Lung (tissue), 11 donors: ENCODE measurements at regions not wholly inside any gene's neighbourhood (a gene's known extent, or its start where the extent isn't known, plus 50 kb on each side); places are given as distances from the start of the nearest gene placed in this dataset.

ENCODE experiments used
- ATAC-seq: fragments of 200-7000 bp; cut with Tn5 transposase; one replicate; pipeline ENCODE4 v1.9.1; 2020; ENCODE audit warnings: moderate number of reproducible peaks; ENCODE audit not compliant: insufficient read depth, low FRiP score
- DNase-seq, 3 donors: peaks; one replicate each; pipeline ENCODE4 v3.0.0-alpha.2; 2013 to 2017
- H3K27ac ChIP-seq, 2 donors: one replicate each; pipeline ENCODE4 v1.5.1; 2013; ENCODE audit warnings: mild to moderate bottlenecking in 2 of 2, moderate library complexity in 2 of 2, control low read depth in 1 of 2, inconsistent platforms in 1 of 2, low read depth in 1 of 2, low read length in 1 of 2
- H3K27me3 ChIP-seq, 3 donors: one replicate each; pipeline ENCODE4 v1.5.1; 2013; ENCODE audit warnings: low read length in 2 of 3; ENCODE audit not compliant: control insufficient read depth in 3 of 3, insufficient read depth in 3 of 3
- H3K36me3 ChIP-seq, 4 donors: one replicate each; pipeline ENCODE4 v1.5.1; 2013; ENCODE audit warnings: low read length in 4 of 4, mild to moderate bottlenecking in 1 of 4, moderate library complexity in 1 of 4; ENCODE audit not compliant: control insufficient read depth in 4 of 4, insufficient read depth in 4 of 4
- H3K4me1 ChIP-seq, 5 donors: one replicate each; pipeline ENCODE4 v1.5.1; 2013; ENCODE audit warnings: low read length in 5 of 5, mild to moderate bottlenecking in 2 of 5, moderate library complexity in 1 of 5; ENCODE audit not compliant: control insufficient read depth in 5 of 5, insufficient read depth in 5 of 5
- H3K4me3 ChIP-seq: one replicate; pipeline ENCODE4 v1.5.1; 2013; ENCODE audit warnings: mild to moderate bottlenecking, control low read depth, moderate library complexity
- H3K9ac ChIP-seq, 2 donors: one replicate each; pipeline ENCODE4 v1.5.1; 2013; ENCODE audit warnings: low read length in 2 of 2, control low read depth in 1 of 2; ENCODE audit not compliant: insufficient read depth in 1 of 2
- H3K9me3 ChIP-seq, 4 donors: one replicate each; pipeline ENCODE4 v1.5.1; 2013; ENCODE audit warnings: low read length in 3 of 4, mild to moderate bottlenecking in 1 of 4, moderate library complexity in 1 of 4; ENCODE audit not compliant: control insufficient read depth in 4 of 4, insufficient read depth in 3 of 4
- CTCF ChIP-seq: IDR thresholded peaks from 2 replicates; pipeline ENCODE4 v1.5.1; 2012; ENCODE audit warnings: mild to moderate bottlenecking; ENCODE audit errors: control extremely low read depth, extremely low read depth
- WGBS, 2 donors: extraction: QIAGEN DNeasy Blood & Tissue Kit; methylation state at CpG; one replicate each; pipeline ENCODE4 v1.1.7; 2013; 5-methylcytosine and 5-hydroxymethylcytosine counted together
- donor health status: control.
- donor health status: control.
- donor health status: Bipolar disorder and iron deficiency.
- donor health status: healthy.
- donor health status: DM: yes; HTN: yes; CAD: no.

GRCh38 chr1:164991763-164992314 lies 364.7 kb downstream of the LMX1A start:
- no peaks in the 10 kb centered on the region for H3K27me3 ChIP-seq
- DNase-seq (no peak), ATAC-seq (no peak)
- no peak overlapping the region for H3K4me3 ChIP-seq
- H3K4me1 ChIP-seq: no peaks in the 10 kb centered on the region
- TF ChIP-seq CTCF: no peak
- WGBS, 2 donors: 89 to 90% methylated on average over 6 of the region's 6 CpGs
- no peak overlapping the region for H3K9ac ChIP-seq
- peaks cover 0 to 3% (median 0%) of the 10 kb centered on the region in 4 donors for H3K9me3 ChIP-seq
- H3K27ac ChIP-seq: no peak overlapping the region
- H3K36me3 ChIP-seq: no peaks in the 10 kb centered on the region

DNA sequence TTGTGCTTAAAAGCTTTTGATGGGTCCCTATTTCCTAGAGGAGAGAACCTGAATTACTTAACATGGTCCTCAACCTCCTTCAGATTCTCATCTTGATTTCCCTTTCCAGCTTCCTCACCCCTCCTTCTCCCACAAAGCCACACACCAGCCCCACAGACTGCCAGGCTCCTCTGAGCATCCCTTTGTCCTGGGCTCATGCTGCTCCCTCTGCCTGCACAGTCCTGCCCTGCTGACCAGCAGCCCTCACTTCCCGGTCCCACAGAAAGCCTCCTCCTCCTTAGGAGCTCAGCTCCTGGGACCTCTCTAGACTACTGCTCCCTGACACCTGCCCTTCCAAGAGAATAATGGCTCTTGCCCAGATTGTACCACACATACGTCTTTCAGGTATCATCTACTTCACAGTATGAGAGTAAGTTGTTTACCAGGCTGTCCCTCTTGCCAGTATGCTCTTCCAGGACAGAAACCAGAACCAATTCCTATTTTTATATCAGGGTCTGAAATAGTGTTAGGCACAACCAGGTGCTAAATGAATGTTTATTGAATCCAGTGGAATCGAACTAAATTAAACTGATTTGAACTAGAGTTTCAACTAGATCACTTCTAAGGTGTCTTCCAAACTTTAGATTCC lies 373.4 kb downstream of the LMX1A start:
- no peaks in the 10 kb centered on the region for H3K27me3 ChIP-seq
- no peak overlapping the region for H3K4me3 ChIP-seq
- no peaks in the 10 kb centered on the region for H3K36me3 ChIP-seq
- no peak overlapping the region for H3K9ac ChIP-seq
- ATAC-seq: no peak
- TF ChIP-seq CTCF: no peak
- no peak overlapping the region for H3K27ac ChIP-seq
- 69 to 78% methylated on average over 3 of the region's 3 CpGs for WGBS, 2 donors
- peaks cover 0 to 3% (median 0%) of the 10 kb centered on the region in 4 donors for H3K9me3 ChIP-seq
- DNase-seq: no peak
- no peaks in the 10 kb centered on the region for H3K4me1 ChIP-seq

GRCh38 chr1:164982545-164982944 lies 374.0 kb downstream of the LMX1A start:
- Histone ChIP-seq H3K27me3 (no peaks in the 10 kb centered on the region), H3K4me3 (no peak overlapping the region), H3K27ac (no peak overlapping the region), H3K36me3 (no peaks in the 10 kb centered on the region), H3K9me3 (peaks cover 0 to 3% (median 0%) of the 10 kb centered on the region in 4 donors), H3K4me1 (no peaks in the 10 kb centered on the region), H3K9ac (no peak overlapping the region)
- ATAC-seq: no peak
- peak in 2 of 3 donors; percentile 7 to 10 for DNase-seq
- TF ChIP-seq CTCF: no peak
- 43 to 62% methylated on average over 1 of the region's 1 CpG for WGBS, 2 donors
